ENCODE measurements at regions not wholly inside any gene's neighbourhood (a gene's known extent, or its start where the extent isn't known, plus 50 kb on each side); places are given as distances from the start of the nearest gene placed in this dataset.

- TF ChIP-seq CTCF (IDR thresholded peaks at IDR 0.05 in 8 of 11, conservative IDR thresholded peaks at IDR 0.05 in 3 of 11) (no peak), POLR2AphosphoS5 (IDR thresholded peaks at IDR 0.05) (no peak)
Observed at GRCh38 chr12:78323226-78323625, 492.5 kb downstream of the NAV3 start.

Data from spleen (tissue), 7 donors.